ENCODE measurements at regions not wholly inside any gene's neighbourhood (a gene's known extent, or its start where the extent isn't known, plus 50 kb on each side); places are given as distances from the start of the nearest gene placed in this dataset.

GRCh38 chr17:55668312-55668920, 54.2 kb downstream of the TMEM100 start:
- DNase-seq (ENCODE audit: low read depth in 2 of 3, low spot score in 2 of 3) = no peak

GRCh38 chr17:55666806-55667205, 55.9 kb downstream of the TMEM100 start:
- DNase-seq (ENCODE audit: low read depth in 2 of 3, low spot score in 2 of 3) = no peak

GRCh38 chr17:55664287-55664686, 58.4 kb downstream of the TMEM100 start:
- no peak for DNase-seq (ENCODE audit: low read depth in 2 of 3, low spot score in 2 of 3)

- DNase-seq (ENCODE audit: low read depth in 2 of 3, low spot score in 2 of 3) = no peak
Measured at GRCh38 chr17:55663400-55663799, 59.3 kb downstream of the TMEM100 start.

GRCh38 chr17:55661963-55662834, 60.5 kb downstream of the TMEM100 start:
- DNase-seq (ENCODE audit: low read depth in 2 of 3, low spot score in 2 of 3) = no peak

GRCh38 chr17:55661256-55661758, 61.4 kb downstream of the TMEM100 start:
- DNase-seq (ENCODE audit: low read depth in 2 of 3, low spot score in 2 of 3) = no peak

- DNase-seq (ENCODE audit: low read depth in 2 of 3, low spot score in 2 of 3) = no peak
Measured at GRCh38 chr17:55660178-55660886, 62.3 kb downstream of the TMEM100 start.

- no peak for DNase-seq (ENCODE audit: low read depth in 2 of 3, low spot score in 2 of 3)
Measured at GRCh38 chr17:55659661-55660060, 63.0 kb downstream of the TMEM100 start.

GRCh38 chr17:55655777-55656176, 66.9 kb downstream of the TMEM100 start:
- no peak for DNase-seq (ENCODE audit: low read depth in 2 of 3, low spot score in 2 of 3)

GRCh38 chr17:55654821-55655220, 67.8 kb downstream of the TMEM100 start:
- no peak for DNase-seq (ENCODE audit: low read depth in 2 of 3, low spot score in 2 of 3)

- DNase-seq (ENCODE audit: low read depth in 2 of 3, low spot score in 2 of 3) = no peak
Measured at GRCh38 chr17:55654022-55654421, 68.6 kb downstream of the TMEM100 start.

- DNase-seq (ENCODE audit: low read depth in 2 of 3, low spot score in 2 of 3) = no peak
Measured at GRCh38 chr17:55652825-55653224, 69.8 kb downstream of the TMEM100 start.

- DNase-seq (ENCODE audit: low read depth in 2 of 3, low spot score in 2 of 3) = no peak
Measured at GRCh38 chr17:55652114-55652823, 70.4 kb downstream of the TMEM100 start.

GRCh38 chr17:55649957-55650597, 72.6 kb downstream of the TMEM100 start:
- no peak for DNase-seq (ENCODE audit: low read depth in 2 of 3, low spot score in 2 of 3)

- DNase-seq (ENCODE audit: low read depth in 2 of 3, low spot score in 2 of 3) = no peak
Measured at GRCh38 chr17:55648086-55648485, 74.6 kb downstream of the TMEM100 start.

- DNase-seq (ENCODE audit: low read depth in 2 of 3, low spot score in 2 of 3) = no peak
Measured at GRCh38 chr17:55645361-55645760, 77.3 kb downstream of the TMEM100 start.

GRCh38 chr17:55644346-55644745, 78.3 kb downstream of the TMEM100 start:
- DNase-seq (ENCODE audit: low read depth in 2 of 3, low spot score in 2 of 3) = no peak

- DNase-seq (ENCODE audit: low read depth in 2 of 3, low spot score in 2 of 3) = no peak
Measured at GRCh38 chr17:55642741-55643140, 79.9 kb downstream of the TMEM100 start.

GRCh38 chr17:55641676-55642081, 81.0 kb downstream of the TMEM100 start:
- no peak for DNase-seq (ENCODE audit: low read depth in 2 of 3, low spot score in 2 of 3)

GRCh38 chr17:55639096-55639495, 83.6 kb downstream of the TMEM100 start:
- DNase-seq (ENCODE audit: low read depth in 2 of 3, low spot score in 2 of 3) = no peak

Measured in activated CD8-positive, alpha-beta memory T cell treated with anti-CD3 and anti-CD28 coated beads for 48 hours (primary cell).